NCI-H2196 (cell line): ENCODE measurements at regions not wholly inside any gene's neighbourhood (a gene's known extent, or its start where the extent isn't known, plus 50 kb on each side); places are given as distances from the start of the nearest gene placed in this dataset.

ENCODE experiments used
- DNase-seq: peaks from one replicate; lab custom pipeline; 2025; ENCODE audit not compliant: unreplicated experiment; lab: John Stamatoyannopoulos, UW

DNA sequence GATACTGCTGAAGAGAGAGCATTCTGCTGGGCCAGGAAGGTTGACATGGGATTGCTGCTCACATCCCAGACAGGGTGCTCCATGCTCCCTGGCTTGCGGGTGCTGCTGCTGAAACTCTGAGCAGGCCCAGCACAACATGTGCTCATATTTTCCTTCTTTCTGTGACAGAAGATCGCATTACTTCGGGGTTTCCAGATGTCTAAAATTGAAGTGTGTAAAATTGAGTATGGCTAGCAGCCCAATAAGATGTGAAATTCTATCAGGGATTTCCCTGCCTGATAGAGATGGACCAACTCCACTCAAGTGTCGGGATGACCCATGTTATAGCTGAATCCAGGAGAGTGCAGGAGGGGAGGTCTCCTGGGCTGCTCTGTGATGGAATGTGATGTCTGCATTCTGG lies 55.6 kb upstream of the KL start:
- DNase-seq: no peak

DNA sequence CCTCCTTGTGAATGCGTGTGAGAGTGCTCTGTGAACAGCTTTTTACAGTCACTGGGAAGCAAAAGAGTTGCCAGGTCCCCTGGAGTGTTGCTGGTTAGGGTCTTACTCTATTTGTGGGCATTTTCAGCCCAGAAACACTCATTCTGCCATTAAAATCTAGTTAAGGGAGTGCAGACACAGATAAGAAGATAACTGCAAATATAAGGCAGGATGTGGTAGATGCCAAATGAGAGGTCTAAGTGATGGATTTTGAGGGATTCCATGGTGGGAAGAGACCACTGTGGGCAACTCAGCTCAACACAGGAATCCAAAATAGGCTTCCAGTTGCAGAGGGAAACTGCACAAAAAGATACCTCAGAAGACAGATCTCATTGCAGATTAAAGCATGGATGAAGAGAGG lies 54.5 kb upstream of the KL start:
- no peak for DNase-seq

DNA sequence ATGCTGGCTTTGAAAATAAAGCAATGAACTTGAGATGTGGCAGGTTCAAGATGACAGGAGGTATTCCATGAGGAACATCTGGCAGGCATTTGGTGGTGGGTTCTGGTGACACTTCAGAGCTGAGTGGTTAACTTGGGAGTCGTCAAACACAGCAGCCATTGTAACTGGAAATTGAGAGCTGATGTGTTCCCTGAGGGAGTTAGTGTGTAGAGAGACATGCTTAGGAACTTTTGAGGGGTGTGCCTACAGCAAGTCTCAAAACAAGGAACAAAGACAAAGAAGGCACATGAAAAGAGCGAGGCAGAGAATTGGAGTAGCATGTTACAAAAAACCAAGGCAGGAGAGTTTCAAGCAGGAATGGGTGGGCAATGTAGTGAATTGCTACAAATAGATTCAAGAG lies 53.9 kb upstream of the KL start:
- no peak for DNase-seq

DNA sequence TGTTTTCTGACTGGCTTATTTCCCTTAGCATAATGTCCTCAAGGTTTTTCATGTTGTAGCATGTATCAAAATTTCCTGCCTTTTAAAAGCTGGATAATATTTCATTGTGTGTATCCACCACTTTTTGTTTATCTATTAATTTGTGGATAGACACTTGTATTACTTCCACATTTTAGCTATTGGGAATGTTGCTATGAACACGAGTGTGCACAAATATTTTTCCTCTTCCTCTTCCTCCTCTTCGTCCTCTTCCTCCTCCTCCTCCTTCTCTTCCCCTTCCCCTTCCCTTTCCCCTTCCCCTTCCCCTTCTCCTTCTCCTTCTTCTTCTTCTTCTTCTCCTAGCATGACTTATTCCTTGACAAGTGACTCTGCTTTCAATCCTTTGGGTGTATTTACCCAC lies 51.2 kb upstream of the KL start:
- DNase-seq: no peak
